ENCODE measurements at regions not wholly inside any gene's neighbourhood (a gene's known extent, or its start where the extent isn't known, plus 50 kb on each side); places are given as distances from the start of the nearest gene placed in this dataset.

DNA sequence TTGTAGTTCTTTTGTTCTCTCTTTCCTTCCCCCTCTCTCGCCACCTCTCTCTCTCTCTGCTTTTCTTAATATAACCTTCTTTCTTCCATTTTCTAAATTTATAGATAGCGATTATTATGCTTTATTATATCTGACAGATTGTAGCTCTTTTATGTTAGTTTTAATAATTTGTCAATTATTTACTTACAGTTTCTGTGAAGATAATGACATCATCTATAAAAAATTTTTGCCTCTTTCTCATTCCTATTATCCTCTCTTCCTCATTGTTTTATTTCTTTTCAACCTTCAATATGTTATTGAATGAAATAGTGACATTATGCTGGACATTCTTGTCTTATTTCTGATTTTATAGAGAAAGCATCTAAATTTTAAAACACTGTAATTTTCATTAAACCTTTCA lies 469.6 kb upstream of the NRG3 start:
- TF ChIP-seq, protein P1, sequence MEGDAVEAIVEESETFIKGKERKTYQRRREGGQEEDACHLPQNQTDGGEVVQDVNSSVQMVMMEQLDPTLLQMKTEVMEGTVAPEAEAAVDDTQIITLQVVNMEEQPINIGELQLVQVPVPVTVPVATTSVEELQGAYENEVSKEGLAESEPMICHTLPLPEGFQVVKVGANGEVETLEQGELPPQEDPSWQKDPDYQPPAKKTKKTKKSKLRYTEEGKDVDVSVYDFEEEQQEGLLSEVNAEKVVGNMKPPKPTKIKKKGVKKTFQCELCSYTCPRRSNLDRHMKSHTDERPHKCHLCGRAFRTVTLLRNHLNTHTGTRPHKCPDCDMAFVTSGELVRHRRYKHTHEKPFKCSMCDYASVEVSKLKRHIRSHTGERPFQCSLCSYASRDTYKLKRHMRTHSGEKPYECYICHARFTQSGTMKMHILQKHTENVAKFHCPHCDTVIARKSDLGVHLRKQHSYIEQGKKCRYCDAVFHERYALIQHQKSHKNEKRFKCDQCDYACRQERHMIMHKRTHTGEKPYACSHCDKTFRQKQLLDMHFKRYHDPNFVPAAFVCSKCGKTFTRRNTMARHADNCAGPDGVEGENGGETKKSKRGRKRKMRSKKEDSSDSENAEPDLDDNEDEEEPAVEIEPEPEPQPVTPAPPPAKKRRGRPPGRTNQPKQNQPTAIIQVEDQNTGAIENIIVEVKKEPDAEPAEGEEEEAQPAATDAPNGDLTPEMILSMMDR (conservative IDR thresholded peaks at IDR 0.05; ENCODE audit: low read depth, low read length), result no peak
- no peak for TF ChIP-seq EZH2 (IDR thresholded peaks at IDR 0.05; ENCODE audit: borderline replicate concordance, low read depth, low read length, poor library complexity, severe bottlenecking)

Measured in A673 (cell line).